ENCODE measurements at regions not wholly inside any gene's neighbourhood (a gene's known extent, or its start where the extent isn't known, plus 50 kb on each side); places are given as distances from the start of the nearest gene placed in this dataset.

GRCh38 chr7:125643302-125643701 lies 713.7 kb upstream of the POT1 start:
- Histone ChIP-seq H3K4me3 (no peak overlapping the region), H3K27ac (no peak overlapping the region), H3K9me3 (no peaks in the 10 kb centered on the region), H3K4me1 (no peaks in the 10 kb centered on the region), H3K4me2 (no peak overlapping the region)
- WGBS (ENCODE audit: missing lambda C conversion rate): 55% methylated on average over 7 of the region's 7 CpGs
- POLR2A ChIA-PET: no interaction called here
- TF ChIP-seq RARB (CRISPR knock-in tag; IDR thresholded peaks at IDR 0.05): no peak
- peak; percentile 48 for TF ChIP-seq ZC3H11A (IDR thresholded peaks at IDR 0.05)
- TF ChIP-seq FOXS1 (CRISPR knock-in tag; IDR thresholded peaks at IDR 0.05): no peak
- no peak for DNase-seq (ENCODE audit: low read depth in 1 of 2, low spot score in 1 of 2)
- no peak for ATAC-seq
- no peak for FAIRE-seq
- CTCF ChIA-PET: no interaction called here

GRCh38 chr7:125641884-125642283 lies 712.3 kb upstream of the POT1 start:
- DNase-seq (ENCODE audit: low read depth in 1 of 2, low spot score in 1 of 2) (no peak), ATAC-seq (no peak), FAIRE-seq (no peak)
- Histone ChIP-seq H3K4me1 (no peaks in the 10 kb centered on the region), H3K27ac (no peak overlapping the region), H3K9me3 (no peaks in the 10 kb centered on the region), H3K4me3 (no peak overlapping the region), H3K4me2 (no peak overlapping the region)
- 8% methylated on average over 3 of the region's 3 CpGs for WGBS (ENCODE audit: missing lambda C conversion rate)
- TF ChIP-seq POLR2AphosphoS2 (conservative IDR thresholded peaks at IDR 0.05; ENCODE audit: low read length): no peak
- no peak for TF ChIP-seq KDM1A (IDR thresholded peaks at IDR 0.05; ENCODE audit: low read depth)
- TF ChIP-seq RFX5 (IDR thresholded peaks at IDR 0.05): no peak
- TF ChIP-seq PHF8 (IDR thresholded peaks at IDR 0.05; ENCODE audit: borderline replicate concordance, low read depth): no peak
- no peak for TF ChIP-seq ELK1 (IDR thresholded peaks at IDR 0.05; ENCODE audit: low read depth, low read length)
- TF ChIP-seq JUNB (IDR thresholded peaks at IDR 0.05): no peak
- TF ChIP-seq, protein P1, sequence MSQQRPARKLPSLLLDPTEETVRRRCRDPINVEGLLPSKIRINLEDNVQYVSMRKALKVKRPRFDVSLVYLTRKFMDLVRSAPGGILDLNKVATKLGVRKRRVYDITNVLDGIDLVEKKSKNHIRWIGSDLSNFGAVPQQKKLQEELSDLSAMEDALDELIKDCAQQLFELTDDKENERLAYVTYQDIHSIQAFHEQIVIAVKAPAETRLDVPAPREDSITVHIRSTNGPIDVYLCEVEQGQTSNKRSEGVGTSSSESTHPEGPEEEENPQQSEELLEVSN (IDR thresholded peaks at IDR 0.05; ENCODE audit: borderline replicate concordance, low read depth): no peak
- TF ChIP-seq FOSL2 (IDR thresholded peaks at IDR 0.05): no peak
- no peak for TF ChIP-seq FOSL2 (CRISPR knock-in tag; IDR thresholded peaks at IDR 0.05)
- no peak for TF ChIP-seq GATA3 (IDR thresholded peaks at IDR 0.05; ENCODE audit: borderline replicate concordance)
- no peak for TF ChIP-seq TFCP2L1 (CRISPR knock-in tag; IDR thresholded peaks at IDR 0.05)
- no peak for TF ChIP-seq HEYL (CRISPR knock-in tag; IDR thresholded peaks at IDR 0.05)
- no peak for TF ChIP-seq NPAS2 (CRISPR knock-in tag; IDR thresholded peaks at IDR 0.05; ENCODE audit: borderline replicate concordance)
- TF ChIP-seq MAZ (IDR thresholded peaks at IDR 0.05; ENCODE audit: borderline replicate concordance, low read depth, low read length): no peak
- no peak for TF ChIP-seq HOXA7 (CRISPR knock-in tag; IDR thresholded peaks at IDR 0.05)
- ChIA-PET CTCF (no interaction called here), POLR2A (no interaction called here)

DNA sequence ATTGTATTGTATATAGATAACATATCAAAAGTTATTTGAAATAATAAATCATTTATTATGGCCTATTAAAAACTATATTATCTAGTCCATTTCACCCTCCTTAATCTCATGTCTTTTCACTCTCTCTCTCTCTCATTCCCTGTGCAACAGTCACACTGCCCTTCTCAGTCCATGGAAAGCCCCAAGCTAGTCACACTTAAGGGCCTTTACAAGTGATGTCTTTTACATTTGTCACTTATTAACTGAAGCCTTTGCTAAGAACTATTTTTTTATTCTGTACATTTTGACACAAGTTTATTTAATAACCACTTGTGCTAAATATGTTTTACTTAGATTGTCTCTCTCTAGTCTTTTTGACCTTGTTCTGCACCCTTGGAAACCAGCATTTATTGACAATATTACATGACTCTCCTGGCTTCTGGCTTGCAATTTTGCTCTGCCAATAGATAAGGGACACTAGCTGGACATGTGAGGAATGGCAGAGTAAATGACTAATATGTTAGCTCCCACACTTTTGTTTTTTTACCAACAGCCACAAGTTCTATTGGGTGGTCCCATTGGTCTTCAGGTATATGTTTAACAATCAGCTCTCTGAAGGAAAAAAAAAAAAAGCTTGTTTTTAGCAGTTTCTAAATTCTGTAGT lies 706.8 kb upstream of the POT1 start:
- H3K4me1 ChIP-seq: no peaks in the 10 kb centered on the region
- no peak for ATAC-seq

GRCh38 chr7:125618516-125618915 lies 688.9 kb upstream of the POT1 start:
- CTCF ChIA-PET: no interaction called here
- H3K4me1 ChIP-seq: no peaks in the 10 kb centered on the region
- FAIRE-seq (no peak), DNase-seq (ENCODE audit: low read depth in 1 of 2, low spot score in 1 of 2) (no peak), ATAC-seq (no peak)
- no peak for TF ChIP-seq POLR2A (IDR thresholded peaks at IDR 0.05; ENCODE audit: low read length)
- TF ChIP-seq RNF2 (IDR thresholded peaks at IDR 0.05; ENCODE audit: borderline replicate concordance, low read depth): no peak
- TF ChIP-seq, protein P2, sequence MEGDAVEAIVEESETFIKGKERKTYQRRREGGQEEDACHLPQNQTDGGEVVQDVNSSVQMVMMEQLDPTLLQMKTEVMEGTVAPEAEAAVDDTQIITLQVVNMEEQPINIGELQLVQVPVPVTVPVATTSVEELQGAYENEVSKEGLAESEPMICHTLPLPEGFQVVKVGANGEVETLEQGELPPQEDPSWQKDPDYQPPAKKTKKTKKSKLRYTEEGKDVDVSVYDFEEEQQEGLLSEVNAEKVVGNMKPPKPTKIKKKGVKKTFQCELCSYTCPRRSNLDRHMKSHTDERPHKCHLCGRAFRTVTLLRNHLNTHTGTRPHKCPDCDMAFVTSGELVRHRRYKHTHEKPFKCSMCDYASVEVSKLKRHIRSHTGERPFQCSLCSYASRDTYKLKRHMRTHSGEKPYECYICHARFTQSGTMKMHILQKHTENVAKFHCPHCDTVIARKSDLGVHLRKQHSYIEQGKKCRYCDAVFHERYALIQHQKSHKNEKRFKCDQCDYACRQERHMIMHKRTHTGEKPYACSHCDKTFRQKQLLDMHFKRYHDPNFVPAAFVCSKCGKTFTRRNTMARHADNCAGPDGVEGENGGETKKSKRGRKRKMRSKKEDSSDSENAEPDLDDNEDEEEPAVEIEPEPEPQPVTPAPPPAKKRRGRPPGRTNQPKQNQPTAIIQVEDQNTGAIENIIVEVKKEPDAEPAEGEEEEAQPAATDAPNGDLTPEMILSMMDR (IDR thresholded peaks at IDR 0.05): no peak
- TF ChIP-seq, protein P3, sequence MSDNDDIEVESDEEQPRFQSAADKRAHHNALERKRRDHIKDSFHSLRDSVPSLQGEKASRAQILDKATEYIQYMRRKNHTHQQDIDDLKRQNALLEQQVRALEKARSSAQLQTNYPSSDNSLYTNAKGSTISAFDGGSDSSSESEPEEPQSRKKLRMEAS (IDR thresholded peaks at IDR 0.05): no peak
- TF ChIP-seq CHD2 (IDR thresholded peaks at IDR 0.05; ENCODE audit: low read length, partially characterized antibody): no peak
- TF ChIP-seq SREBF2 (IDR thresholded peaks at IDR 0.05): no peak
- TF ChIP-seq SMC3 (IDR thresholded peaks at IDR 0.05): no peak
- TF ChIP-seq PBX3 (IDR thresholded peaks at IDR 0.05): no peak
- TF ChIP-seq KDM5A (IDR thresholded peaks at IDR 0.05): no peak
- no peak for TF ChIP-seq CBX8 (IDR thresholded peaks at IDR 0.05)
- H3K4me2 ChIP-seq: no peak overlapping the region
- no peak overlapping the region for H3K27ac ChIP-seq
- no peaks in the 10 kb centered on the region; the same call in 2 of the 3 replicates for H3K9me3 ChIP-seq
- H3K4me3 ChIP-seq: no peak overlapping the region
- POLR2A ChIA-PET: no interaction called here
- 0% methylated on average over 2 of the region's 2 CpGs for WGBS (ENCODE audit: missing lambda C conversion rate)

More for the DNA sequence above, 706.8 kb upstream of the POT1 start:
- CTCF ChIA-PET: interaction anchor here (0.7 kb wide), 1 partner anchor 33 kb away, joined by 3 read pairs; no protein-coding TSS in a partner anchor
- no peak for TF ChIP-seq NFE2L2 (conservative IDR thresholded peaks at IDR 0.05; ENCODE audit: low read length)
- Histone ChIP-seq H3K27ac (no peak overlapping the region), H3K4me2 (no peak overlapping the region), H3K4me3 (no peak overlapping the region), H3K9me3 (no peaks in the 10 kb centered on the region)
- DNase-seq (ENCODE audit: low read depth in 1 of 2, low spot score in 1 of 2) (no peak), FAIRE-seq (no peak)
- POLR2A ChIA-PET: no interaction called here
